ENCODE measurements at regions not wholly inside any gene's neighbourhood (a gene's known extent, or its start where the extent isn't known, plus 50 kb on each side); places are given as distances from the start of the nearest gene placed in this dataset.
A peak's percentile ranks its signal among the peaks of the same experiment; 100 is the strongest.

DNA sequence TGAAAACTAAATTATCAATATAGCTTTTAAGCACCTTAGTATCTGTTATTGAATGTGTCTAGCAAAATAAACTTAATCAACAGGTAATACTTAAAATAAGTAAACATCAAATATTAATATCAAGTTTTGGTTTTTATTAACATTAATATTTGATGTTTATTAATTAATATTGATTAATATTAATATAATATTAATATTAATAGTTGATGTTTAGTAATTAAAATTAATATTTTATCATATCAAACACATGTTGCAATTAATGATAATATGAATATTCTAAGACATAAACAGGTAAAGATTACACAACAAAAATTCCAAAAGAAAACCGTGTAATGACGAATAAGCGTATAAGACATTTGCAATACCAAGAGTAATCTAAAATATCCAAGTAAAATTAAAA is 222.8 kb upstream of the PRR20A start:
- no peak for DNase-seq (ENCODE audit: low read depth)

- DNase-seq (ENCODE audit: low read depth) = no peak
Observed at GRCh38 chr13:56923626-56924140, 217.0 kb upstream of the PRR20A start.

GRCh38 chr13:56924401-56924800 is 216.3 kb upstream of the PRR20A start:
- no peak for DNase-seq (ENCODE audit: low read depth)

GRCh38 chr13:56932104-56932503 is 208.6 kb upstream of the PRR20A start:
- no peak for DNase-seq (ENCODE audit: low read depth)

DNA sequence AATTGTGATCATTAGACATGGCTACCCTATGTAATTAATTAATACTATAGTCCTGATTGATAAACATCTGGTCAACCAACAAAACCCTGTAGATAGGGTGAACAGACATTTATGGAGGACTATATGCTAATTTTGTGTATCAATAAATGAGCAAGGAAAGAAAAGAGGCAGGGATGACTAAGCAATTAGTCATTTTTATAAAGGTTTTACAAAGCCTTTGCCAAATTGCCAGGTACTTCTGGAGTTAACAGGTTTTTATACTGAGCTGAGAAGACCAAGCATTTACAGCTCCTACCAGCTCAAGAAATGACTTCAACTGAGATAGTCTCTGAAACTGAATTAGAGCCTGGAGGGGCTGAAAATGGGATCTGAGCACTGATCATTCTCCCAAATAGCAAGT is 186.8 kb upstream of the PRR20A start:
- no peak for DNase-seq (ENCODE audit: low read depth)

DNA sequence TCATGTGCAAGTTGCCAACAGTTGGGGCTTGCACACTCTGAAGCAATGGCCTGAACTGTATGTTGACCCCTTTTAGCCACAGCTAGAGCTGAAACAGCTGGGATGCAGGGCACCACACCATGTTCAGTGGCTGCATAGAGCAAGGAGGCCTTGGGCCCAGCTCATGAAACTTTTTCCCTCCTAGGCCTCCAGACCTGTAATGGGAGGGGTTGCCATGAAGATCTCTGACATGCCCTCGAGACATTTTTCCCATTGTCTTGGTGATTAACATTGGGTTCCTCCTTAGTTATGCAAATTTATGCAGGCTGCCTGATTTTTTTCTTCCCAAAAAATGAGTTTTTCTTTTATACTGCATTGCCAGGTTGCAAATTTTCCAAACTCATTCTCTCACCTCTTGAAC is 165.1 kb upstream of the PRR20A start:
- DNase-seq (ENCODE audit: low read depth) = no peak

DNA sequence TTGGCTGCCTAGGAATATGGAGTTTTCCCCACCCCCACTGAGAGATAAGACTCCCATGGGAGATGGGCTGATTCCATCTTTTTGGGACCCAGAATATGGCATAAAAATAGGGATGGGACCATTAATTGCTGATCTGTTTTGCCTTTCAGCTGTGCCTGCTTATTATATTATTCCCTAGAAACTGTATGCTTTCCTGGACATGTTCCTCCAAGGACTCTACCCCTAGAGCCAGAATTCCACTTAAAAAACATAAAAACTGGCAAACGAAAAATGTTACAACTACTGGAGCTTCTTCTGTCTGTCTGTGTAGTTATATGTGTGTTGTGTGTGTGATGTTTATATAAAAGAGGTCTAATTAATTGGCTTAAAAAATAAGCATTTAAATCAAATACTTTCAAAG is 159.9 kb upstream of the PRR20A start:
- DNase-seq (ENCODE audit: low read depth) = no peak

- DNase-seq (ENCODE audit: low read depth) = no peak
Observed at GRCh38 chr13:56986121-56986520, 154.6 kb upstream of the PRR20A start.

DNA sequence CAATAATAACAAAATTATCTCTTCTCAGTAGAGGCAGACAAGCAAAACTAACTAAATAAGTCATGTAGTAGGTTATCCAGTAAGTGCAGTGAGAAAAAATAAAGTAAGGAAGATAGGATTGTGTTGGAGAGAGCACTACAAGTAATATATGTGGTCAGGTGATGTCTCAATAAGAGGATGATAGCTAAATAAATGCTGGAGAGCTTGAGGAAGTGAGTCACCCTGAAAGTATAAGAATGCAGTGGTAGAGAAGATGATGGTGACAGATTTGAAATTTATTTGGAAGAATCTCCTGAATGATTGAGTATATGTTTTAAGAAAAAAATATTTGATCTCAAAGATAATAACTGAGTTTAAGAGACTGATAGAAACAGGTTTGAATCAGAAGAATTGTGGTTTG is 152.2 kb upstream of the PRR20A start:
- DNase-seq (ENCODE audit: low read depth) = peak; percentile 0

- no peak for DNase-seq (ENCODE audit: low read depth)
Observed at GRCh38 chr13:57003682-57004081, 137.0 kb upstream of the PRR20A start.

GRCh38 chr13:57017357-57017756 is 123.4 kb upstream of the PRR20A start:
- no peak for DNase-seq (ENCODE audit: low read depth)

GRCh38 chr13:57018915-57019314 is 121.8 kb upstream of the PRR20A start:
- DNase-seq (ENCODE audit: low read depth) = no peak

DNA sequence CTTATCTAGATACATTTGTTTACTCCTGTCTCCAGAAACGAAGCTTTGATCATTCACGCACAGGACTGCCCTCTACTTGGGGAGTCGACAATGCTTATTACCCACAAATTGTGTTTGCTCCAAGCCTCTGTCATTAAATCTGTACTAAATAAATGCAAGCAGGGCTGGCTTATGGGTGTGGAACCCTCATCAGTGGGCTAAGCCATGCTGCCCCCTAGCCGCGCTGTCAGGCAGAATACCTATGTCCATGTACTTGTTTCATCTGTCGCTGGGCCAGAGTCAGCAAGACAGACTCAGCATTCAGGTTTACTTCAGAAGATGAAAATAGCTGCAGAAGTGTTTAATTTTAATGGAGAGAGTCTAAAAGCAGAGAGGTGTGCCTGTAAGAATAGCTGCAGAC is 110.0 kb upstream of the PRR20A start:
- no peak for DNase-seq (ENCODE audit: low read depth)

DNA sequence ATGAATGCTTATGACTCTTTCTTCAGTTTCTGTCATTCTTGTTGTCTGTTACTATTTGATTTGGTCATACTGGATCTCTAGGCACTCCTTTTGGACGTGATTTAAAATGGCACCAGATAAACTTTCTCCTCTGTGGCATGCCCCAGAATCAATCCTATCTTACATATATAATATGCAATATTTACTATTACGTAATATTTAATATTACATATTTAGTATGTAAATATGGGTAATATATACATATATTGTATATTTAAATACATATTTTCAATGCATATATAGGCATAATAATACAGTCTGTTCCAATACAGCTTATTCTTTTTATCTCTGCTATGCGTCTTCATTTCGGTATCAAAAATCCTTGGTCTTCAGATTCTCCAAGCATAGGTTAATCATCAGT is 104.4 kb upstream of the PRR20A start:
- DNase-seq (ENCODE audit: low read depth) = no peak

DNA sequence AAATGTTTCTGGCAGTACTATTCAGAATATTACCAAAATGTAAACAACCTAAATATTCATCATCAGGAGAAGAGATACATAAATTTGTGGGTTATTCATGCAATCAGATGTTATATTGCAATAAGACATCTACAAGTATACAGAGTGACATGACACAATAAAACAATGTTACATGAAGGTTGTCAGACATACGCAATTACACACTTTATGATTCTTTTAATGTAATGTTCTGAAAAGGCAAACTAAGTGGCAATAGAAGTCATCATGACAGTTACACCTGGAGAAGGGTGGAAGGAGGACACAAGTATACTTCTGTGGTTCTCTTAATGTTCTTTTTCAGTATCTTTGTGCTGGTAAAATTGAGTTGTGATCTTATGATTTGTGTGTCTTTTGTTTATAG is 95.8 kb upstream of the PRR20A start:
- no peak for DNase-seq (ENCODE audit: low read depth)

DNA sequence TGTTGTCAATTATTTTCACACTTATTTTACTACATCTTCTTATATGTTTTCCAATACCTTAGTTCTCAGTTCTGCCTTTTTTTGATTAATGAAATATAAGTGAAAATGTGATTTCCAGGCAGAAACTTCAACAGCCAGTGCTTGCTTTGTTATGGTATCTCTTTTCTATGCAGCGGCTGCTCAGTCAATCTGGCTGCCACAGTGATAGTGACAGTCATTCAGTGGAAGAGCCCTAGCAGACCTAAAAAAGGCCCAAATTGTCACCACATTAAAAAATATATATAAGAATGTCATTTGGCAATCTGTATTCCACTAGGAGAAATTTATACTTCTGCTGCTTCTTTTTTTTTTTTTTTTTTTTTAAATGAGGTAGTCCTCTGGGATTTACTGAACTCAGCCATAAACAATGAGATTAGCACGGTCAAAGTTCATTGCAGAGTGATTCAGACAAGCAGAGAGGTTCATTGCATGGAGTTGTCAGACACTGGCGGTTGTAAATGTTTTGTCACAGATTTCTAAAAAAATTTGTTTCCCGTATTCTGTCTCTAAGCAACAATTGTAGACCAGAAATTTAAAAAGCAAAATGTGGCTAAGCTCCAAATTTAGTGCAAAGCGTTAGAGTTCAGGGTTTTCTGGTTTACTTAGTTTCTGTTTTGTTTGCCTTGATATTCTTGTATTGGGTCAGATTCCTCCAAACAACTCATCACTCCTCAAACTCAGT is 94.7 kb upstream of the PRR20A start:
- DNase-seq (ENCODE audit: low read depth) = no peak

GRCh38 chr13:57056601-57057180 is 84.0 kb upstream of the PRR20A start:
- DNase-seq (ENCODE audit: low read depth) = no peak

GRCh38 chr13:57063007-57063406 is 77.7 kb upstream of the PRR20A start:
- no peak for DNase-seq (ENCODE audit: low read depth)

DNA sequence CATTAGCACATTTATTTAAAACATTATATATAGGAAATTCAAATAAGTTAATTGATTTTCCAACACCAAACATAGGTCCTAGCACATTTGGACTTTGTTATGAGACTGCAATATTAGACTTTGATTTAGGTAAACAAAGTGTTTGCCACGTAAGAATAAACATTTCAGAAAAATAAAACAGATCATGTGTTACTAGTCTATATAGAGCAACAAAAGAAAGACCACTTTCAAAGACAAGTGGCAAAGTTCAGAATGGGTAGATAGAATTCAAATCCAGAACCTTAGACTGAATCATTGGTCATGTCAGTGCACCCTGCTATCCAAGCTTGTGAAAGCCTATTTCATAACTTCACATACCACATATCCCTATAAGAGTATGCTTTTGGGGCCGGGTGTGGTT is 66.7 kb upstream of the PRR20A start:
- no peak for DNase-seq (ENCODE audit: low read depth)

DNA sequence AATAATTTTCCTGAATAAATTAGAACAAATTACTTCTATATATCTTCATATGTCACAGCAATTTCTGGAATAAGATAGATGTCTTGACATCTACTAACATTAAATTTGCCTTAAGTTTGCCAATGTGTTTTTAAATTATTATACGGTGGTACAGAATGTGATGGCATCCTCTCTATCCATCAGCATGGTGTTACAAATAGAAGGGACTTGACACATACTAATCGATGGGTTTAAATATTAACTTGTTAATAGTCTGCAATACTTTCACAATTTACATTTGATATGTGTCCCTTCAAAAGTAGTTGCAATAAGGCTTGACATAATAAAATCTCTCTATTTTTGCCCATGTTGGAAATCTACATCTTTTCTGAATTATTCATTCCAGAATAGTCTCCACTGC is 65.1 kb upstream of the PRR20A start:
- DNase-seq (ENCODE audit: low read depth) = no peak

DNA sequence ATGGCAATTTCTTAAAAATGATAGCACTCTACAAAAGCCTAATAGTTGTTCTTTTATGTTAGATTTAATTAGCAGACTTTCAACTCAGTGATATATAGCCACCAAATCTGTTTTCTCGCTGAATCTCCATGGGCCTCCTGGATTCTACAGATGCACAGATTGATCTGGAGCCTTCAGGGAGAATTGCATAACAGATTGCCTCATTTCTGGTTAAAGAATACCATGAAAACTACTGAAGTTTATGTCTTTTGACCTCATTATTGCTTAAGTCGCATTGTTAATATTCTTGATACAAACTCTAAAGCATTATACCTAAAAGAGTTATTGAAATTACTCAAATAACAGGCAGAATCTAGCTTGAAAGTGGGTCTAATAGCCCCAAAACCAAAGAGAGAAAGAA is 53.7 kb upstream of the PRR20A start:
- no peak for DNase-seq (ENCODE audit: low read depth)

All from iris pigment epithelial cell (primary cell).